Fibroblast of villous mesenchyme (primary cell): ENCODE measurements at regions not wholly inside any gene's neighbourhood (a gene's known extent, or its start where the extent isn't known, plus 50 kb on each side); places are given as distances from the start of the nearest gene placed in this dataset.

Source experiments
- DNase-seq: peaks from one replicate; pipeline ENCODE4 v3.0.0-alpha.2; 2010; ENCODE audit warnings: low read depth
- H3K4me3 ChIP-seq: 2 replicates; pipeline ENCODE4 v1.5.1; 2011; ENCODE audit warnings: low read depth, mild to moderate bottlenecking, low read length
- CTCF ChIP-seq: IDR thresholded peaks from 2 replicates; pipeline ENCODE4 v1.5.1; 2012; ENCODE audit warnings: low read depth, mild to moderate bottlenecking, low read length; ENCODE audit not compliant: insufficient read depth

GRCh38 chr2:104443145-104443544 is 410.8 kb upstream of the POU3F3 start:
- no peak for DNase-seq
- TF ChIP-seq CTCF: no peak
- H3K4me3 ChIP-seq: no peak overlapping the region

- no peak overlapping the region for H3K4me3 ChIP-seq
- DNase-seq: no peak
- no peak for TF ChIP-seq CTCF
These were observed 409.5 kb upstream of the POU3F3 start for GRCh38 chr2:104444392-104444791.

GRCh38 chr2:104444889-104445288 is 409.0 kb upstream of the POU3F3 start:
- no peak for TF ChIP-seq CTCF
- no peak overlapping the region for H3K4me3 ChIP-seq

DNA sequence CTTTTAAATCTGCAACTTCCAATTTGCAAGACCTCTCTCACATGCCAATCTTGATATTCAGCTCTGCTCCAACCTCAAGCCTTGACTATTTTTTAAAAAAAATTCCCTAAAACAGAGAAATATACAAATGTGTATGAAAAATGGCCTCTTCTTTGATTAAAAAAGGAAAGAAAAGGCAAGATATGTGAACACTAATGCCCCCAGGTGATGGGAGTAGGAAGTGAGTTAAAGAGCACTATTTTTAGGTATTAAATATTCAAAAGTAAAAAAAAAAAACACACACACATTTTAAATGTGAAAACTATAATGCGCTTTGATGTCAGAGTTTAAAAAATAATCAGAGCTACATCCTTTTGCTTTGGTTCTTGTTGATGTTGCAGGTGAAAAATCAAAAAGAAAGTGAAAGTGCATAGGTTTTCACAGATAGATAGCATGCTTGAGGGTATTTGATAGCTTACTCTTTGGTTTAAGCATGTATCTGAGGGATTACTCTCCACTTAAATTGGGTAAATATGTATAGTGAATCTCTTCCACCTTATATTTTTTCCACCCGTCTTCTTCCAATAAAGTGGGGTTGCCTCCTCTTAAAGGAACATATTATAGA is 406.0 kb upstream of the POU3F3 start:
- no peak overlapping the region for H3K4me3 ChIP-seq
- DNase-seq: no peak
- no peak for TF ChIP-seq CTCF

More at GRCh38 chr2:104444889-104445288, 409.0 kb upstream of the POU3F3 start:
- DNase-seq: no peak

- H3K4me3 ChIP-seq: no peak overlapping the region
- TF ChIP-seq CTCF: no peak
These were observed 405.1 kb upstream of the POU3F3 start for GRCh38 chr2:104448661-104449440.

DNA sequence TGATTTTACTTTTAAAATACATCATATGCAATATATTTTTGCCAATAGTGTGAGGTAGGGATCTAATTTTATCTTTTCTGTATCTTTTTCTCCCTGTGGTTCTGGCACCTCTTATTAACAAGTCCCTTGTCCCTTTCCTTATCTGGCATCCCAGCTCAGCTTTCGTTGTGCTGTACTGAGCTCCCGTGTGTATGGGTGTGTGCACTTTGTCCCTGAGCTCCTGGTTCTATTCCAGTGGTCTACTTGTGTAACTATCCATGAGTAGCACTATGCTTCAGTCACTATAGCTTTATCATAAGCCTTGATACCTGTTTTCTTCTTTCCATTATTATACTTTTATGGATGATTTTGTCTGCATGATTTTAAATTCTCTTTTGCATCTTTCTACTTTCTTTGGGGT is 401.4 kb upstream of the POU3F3 start:
- DNase-seq: no peak
- no peak overlapping the region for H3K4me3 ChIP-seq
- TF ChIP-seq CTCF: no peak

More at GRCh38 chr2:104448661-104449440, 405.1 kb upstream of the POU3F3 start:
- no peak for DNase-seq
